WTC11 (cell line): ENCODE measurements at regions not wholly inside any gene's neighbourhood (a gene's known extent, or its start where the extent isn't known, plus 50 kb on each side); places are given as distances from the start of the nearest gene placed in this dataset.

Experiments used
- ATAC-seq: fragments of 200-7000 bp; cut with Tn5 transposase; 2 replicates; pipeline ENCODE4 v1.10.0; 2021; ENCODE audit warnings: mild to moderate bottlenecking, moderate library complexity
- CTCF ChIA-PET: fragments of 300-600 bp; sonication (Branson Sonifier 250); formaldehyde crosslinking; loops from one replicate; lab custom pipeline; 2021; ENCODE audit warnings: antibody characterized with exemption; lab: Charles Lee
- POLR2A ChIA-PET: fragments of 350-600 bp; sonication (Branson Sonifier 250); formaldehyde crosslinking; loops from one replicate; lab custom pipeline; 2021; ENCODE audit warnings: antibody characterized with exemption; lab: Charles Lee
- DNase-seq: peaks from one replicate; pipeline ENCODE4 v3.0.0; 2021; ENCODE audit warnings: low spot score
- H3K27ac Mint-ChIP-seq: 2 replicates; pipeline ENCODE4 v1.8.0; 2021; ENCODE audit warnings: mixed read lengths
- H3K27me3 Mint-ChIP-seq: 2 replicates; pipeline ENCODE4 v1.8.0; 2021; ENCODE audit warnings: low read depth, mild to moderate bottlenecking, moderate library complexity, mixed read lengths
- H3K36me3 Mint-ChIP-seq: 2 replicates; pipeline ENCODE4 v1.8.0; 2021; ENCODE audit warnings: mixed read lengths
- H3K4me1 Mint-ChIP-seq: 2 replicates; pipeline ENCODE4 v1.8.0; 2022; ENCODE audit warnings: mixed read lengths
- H3K4me3 Mint-ChIP-seq: 2 replicates; pipeline ENCODE4 v1.8.0; 2021; ENCODE audit warnings: mild to moderate bottlenecking, moderate library complexity, mixed read lengths
- H3K9me3 Mint-ChIP-seq: 2 replicates; pipeline ENCODE4 v1.8.0; 2021; ENCODE audit warnings: mixed read lengths
- CREB1 ChIP-seq: sonication (generic); formaldehyde crosslinking; IDR thresholded peaks from 2 replicates; pipeline ENCODE4 v1.8.0; 2023; ENCODE audit warnings: mild to moderate bottlenecking, missing genetic modification reagents
- ESRRA ChIP-seq: sonication (generic); formaldehyde crosslinking; IDR thresholded peaks from 2 replicates; pipeline ENCODE4 v1.8.1; 2022; ENCODE audit warnings: mild to moderate bottlenecking, missing genetic modification reagents, borderline replicate concordance
- FOXJ3 ChIP-seq: sonication (generic); formaldehyde crosslinking; IDR thresholded peaks from 2 replicates; pipeline ENCODE4 v1.9.0; 2021; ENCODE audit warnings: missing genetic modification reagents, mild to moderate bottlenecking, borderline replicate concordance
- GRHL2 ChIP-seq: fragments of 250-450 bp; sonication (Bioruptor Pico); IDR thresholded peaks from 2 replicates; pipeline ENCODE4 v1.8.0; 2022; ENCODE audit warnings: mild to moderate bottlenecking, moderate library complexity; ENCODE audit not compliant: insufficient replicate concordance, severe bottlenecking
- KAT7 ChIP-seq: sonication (generic); formaldehyde crosslinking; IDR thresholded peaks from 2 replicates; pipeline ENCODE4 v1.8.1; 2023; ENCODE audit warnings: missing genetic modification reagents, mild to moderate bottlenecking, borderline replicate concordance
- NFATC4 ChIP-seq: fragments of 250-450 bp; sonication (Bioruptor Pico); IDR thresholded peaks from 2 replicates; pipeline ENCODE4 v1.9.0; 2021; ENCODE audit warnings: mild to moderate bottlenecking
- SMAD4 ChIP-seq: sonication (generic); formaldehyde crosslinking; IDR thresholded peaks from 2 replicates; pipeline ENCODE4 v1.8.0; 2022; ENCODE audit warnings: mild to moderate bottlenecking, missing genetic modification reagents
- SOX15 ChIP-seq: fragments of 250-450 bp; sonication (Bioruptor Pico); IDR thresholded peaks from 2 replicates; pipeline ENCODE4 v1.9.0; 2021; ENCODE audit warnings: mild to moderate bottlenecking
- TEAD1 ChIP-seq: sonication (generic); formaldehyde crosslinking; IDR thresholded peaks from 2 replicates; pipeline ENCODE4 v1.8.0; 2022; ENCODE audit warnings: mild to moderate bottlenecking, missing genetic modification reagents
- TEAD4 ChIP-seq: sonication (generic); formaldehyde crosslinking; IDR thresholded peaks from 2 replicates; pipeline ENCODE4 v1.8.0; 2022; ENCODE audit warnings: mild to moderate bottlenecking, missing genetic modification reagents
- ZNF232 ChIP-seq: sonication (generic); formaldehyde crosslinking; IDR thresholded peaks from 2 replicates; pipeline ENCODE4 v1.8.0; 2022; ENCODE audit warnings: mild to moderate bottlenecking, missing genetic modification reagents
- ZNF423 ChIP-seq: fragments of 250-450 bp; sonication (Bioruptor Pico); IDR thresholded peaks from 2 replicates; pipeline ENCODE4 v2.1.2; 2022; ENCODE audit warnings: mild to moderate bottlenecking, moderate library complexity
- TF ChIP-seq, protein P1 (sequence below): sonication (generic); formaldehyde crosslinking; IDR thresholded peaks from 2 replicates; pipeline ENCODE4 v1.8.0; 2022; ENCODE audit warnings: mild to moderate bottlenecking, missing genetic modification reagents
- TF ChIP-seq, protein P2 (sequence below): sonication (generic); formaldehyde crosslinking; IDR thresholded peaks from 2 replicates; pipeline ENCODE4 v1.8.0; 2022; ENCODE audit warnings: mild to moderate bottlenecking, missing genetic modification reagents
- TF ChIP-seq, protein P3 (sequence below): sonication (generic); formaldehyde crosslinking; IDR thresholded peaks from 2 replicates; pipeline ENCODE4 v1.8.1; 2023; ENCODE audit warnings: mild to moderate bottlenecking, missing genetic modification reagents, moderate library complexity
- TF ChIP-seq, protein P4 (sequence below): sonication (generic); formaldehyde crosslinking; IDR thresholded peaks from 2 replicates; pipeline ENCODE4 v1.8.0; 2023; ENCODE audit warnings: mild to moderate bottlenecking, missing genetic modification reagents
- TF ChIP-seq, protein P5 (sequence below): sonication (generic); formaldehyde crosslinking; IDR thresholded peaks from 2 replicates; pipeline ENCODE4 v1.8.0; 2022; ENCODE audit warnings: mild to moderate bottlenecking, missing genetic modification reagents
- TF ChIP-seq, protein P6 (sequence below): fragments of 250-450 bp; sonication (Bioruptor Pico); conservative IDR thresholded peaks from 2 replicates; pipeline ENCODE4 v1.9.0; 2021; ENCODE audit warnings: mild to moderate bottlenecking

DNA sequence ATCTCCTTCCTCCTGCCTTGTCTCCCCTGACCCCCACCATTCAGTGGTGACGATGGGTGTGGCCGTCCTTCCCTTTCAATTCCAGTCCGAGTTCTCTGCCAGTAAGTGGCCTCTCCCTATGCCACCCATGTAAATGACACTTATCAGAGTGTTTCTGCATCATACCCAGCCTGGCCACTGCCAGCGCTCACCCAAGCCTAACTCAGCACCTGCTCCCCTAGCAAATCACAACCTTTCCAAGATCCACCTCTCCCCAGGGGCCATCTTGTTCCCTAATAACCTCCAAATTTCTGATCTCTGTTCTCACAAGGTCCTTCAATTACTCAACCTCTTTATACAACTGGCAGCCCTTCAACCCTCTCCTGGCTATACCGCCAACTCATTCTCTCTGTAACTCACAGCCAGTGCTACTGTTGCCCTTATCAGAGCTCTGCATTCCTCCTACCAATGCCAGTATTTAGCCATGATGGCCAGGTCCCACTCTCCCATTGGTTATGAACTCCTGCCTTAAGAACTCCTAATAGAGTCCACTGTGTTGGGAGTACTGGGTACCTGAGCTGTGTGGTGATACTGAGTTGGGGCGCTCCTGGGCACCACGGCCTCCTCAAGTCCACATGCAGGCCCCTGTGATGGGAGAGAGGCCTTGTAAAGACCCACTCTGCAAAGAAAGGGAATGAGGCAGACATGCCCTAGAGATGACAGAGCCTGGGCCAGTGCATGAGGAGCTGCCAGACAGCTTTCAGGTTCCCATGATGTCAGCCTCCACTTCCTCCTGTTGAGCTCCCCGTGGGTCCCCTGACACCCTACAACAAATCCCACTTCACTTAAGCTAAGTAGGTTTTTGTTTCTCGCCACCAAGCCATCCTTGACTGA lies 187.4 kb upstream of the RREB1 start:
- no peak overlapping the region for H3K27ac Mint-ChIP-seq
- H3K9me3 Mint-ChIP-seq: peaks cover 4% of the 10 kb centered on the region; the same call in 1 of the 2 replicates
- POLR2A ChIA-PET: no interaction called here
- ATAC-seq (no peak), DNase-seq (no peak)
- TF ChIP-seq KAT7 (CRISPR knock-in tag) (no peak), SMAD4 (CRISPR knock-in tag) (no peak), TEAD1 (CRISPR knock-in tag) (no peak)
- TF ChIP-seq, protein P1, sequence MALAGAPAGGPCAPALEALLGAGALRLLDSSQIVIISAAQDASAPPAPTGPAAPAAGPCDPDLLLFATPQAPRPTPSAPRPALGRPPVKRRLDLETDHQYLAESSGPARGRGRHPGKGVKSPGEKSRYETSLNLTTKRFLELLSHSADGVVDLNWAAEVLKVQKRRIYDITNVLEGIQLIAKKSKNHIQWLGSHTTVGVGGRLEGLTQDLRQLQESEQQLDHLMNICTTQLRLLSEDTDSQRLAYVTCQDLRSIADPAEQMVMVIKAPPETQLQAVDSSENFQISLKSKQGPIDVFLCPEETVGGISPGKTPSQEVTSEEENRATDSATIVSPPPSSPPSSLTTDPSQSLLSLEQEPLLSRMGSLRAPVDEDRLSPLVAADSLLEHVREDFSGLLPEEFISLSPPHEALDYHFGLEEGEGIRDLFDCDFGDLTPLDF (CRISPR knock-in tag): no peak
- TF ChIP-seq, protein P2, sequence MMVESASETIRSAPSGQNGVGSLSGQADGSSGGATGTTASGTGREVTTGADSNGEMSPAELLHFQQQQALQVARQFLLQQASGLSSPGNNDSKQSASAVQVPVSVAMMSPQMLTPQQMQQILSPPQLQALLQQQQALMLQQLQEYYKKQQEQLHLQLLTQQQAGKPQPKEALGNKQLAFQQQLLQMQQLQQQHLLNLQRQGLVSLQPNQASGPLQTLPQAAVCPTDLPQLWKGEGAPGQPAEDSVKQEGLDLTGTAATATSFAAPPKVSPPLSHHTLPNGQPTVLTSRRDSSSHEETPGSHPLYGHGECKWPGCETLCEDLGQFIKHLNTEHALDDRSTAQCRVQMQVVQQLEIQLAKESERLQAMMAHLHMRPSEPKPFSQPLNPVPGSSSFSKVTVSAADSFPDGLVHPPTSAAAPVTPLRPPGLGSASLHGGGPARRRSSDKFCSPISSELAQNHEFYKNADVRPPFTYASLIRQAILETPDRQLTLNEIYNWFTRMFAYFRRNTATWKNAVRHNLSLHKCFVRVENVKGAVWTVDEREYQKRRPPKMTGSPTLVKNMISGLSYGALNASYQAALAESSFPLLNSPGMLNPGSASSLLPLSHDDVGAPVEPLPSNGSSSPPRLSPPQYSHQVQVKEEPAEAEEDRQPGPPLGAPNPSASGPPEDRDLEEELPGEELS (CRISPR knock-in tag): no peak
- no peaks in the 10 kb centered on the region for H3K36me3 Mint-ChIP-seq
- no peaks in the 10 kb centered on the region for H3K27me3 Mint-ChIP-seq
- H3K4me1 Mint-ChIP-seq: no peaks in the 10 kb centered on the region
- CTCF ChIA-PET: no interaction called here
- H3K4me3 Mint-ChIP-seq: no peak overlapping the region

DNA sequence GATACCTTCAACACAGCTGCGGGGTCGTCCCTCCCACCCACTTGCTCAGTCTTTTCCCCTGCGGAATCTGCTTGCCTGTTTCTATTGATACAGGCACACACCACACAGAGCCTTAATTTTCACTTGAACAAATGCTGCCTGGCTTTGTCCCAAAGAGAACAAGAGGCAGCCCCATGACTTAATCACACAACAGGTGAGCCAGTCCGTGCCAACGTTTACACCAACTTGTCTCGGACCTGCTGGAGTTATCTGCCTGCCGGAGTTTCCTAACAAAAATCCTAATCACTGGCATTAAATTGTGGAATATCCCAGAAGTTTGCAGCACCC lies 186.8 kb upstream of the RREB1 start:
- TF ChIP-seq ESRRA (no peak), NFATC4 (no peak), ZNF423 (CRISPR knock-in tag) (no peak), GRHL2 (CRISPR knock-in tag) (no peak), SOX15 (CRISPR knock-in tag) (no peak), CREB1 (CRISPR knock-in tag) (no peak), ZNF232 (no peak), FOXJ3 (CRISPR knock-in tag) (no peak), TEAD4 (CRISPR knock-in tag) (no peak)
- TF ChIP-seq, protein P3, sequence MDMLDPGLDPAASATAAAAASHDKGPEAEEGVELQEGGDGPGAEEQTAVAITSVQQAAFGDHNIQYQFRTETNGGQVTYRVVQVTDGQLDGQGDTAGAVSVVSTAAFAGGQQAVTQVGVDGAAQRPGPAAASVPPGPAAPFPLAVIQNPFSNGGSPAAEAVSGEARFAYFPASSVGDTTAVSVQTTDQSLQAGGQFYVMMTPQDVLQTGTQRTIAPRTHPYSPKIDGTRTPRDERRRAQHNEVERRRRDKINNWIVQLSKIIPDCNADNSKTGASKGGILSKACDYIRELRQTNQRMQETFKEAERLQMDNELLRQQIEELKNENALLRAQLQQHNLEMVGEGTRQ (CRISPR knock-in tag): no peak
- TF ChIP-seq, protein P4, sequence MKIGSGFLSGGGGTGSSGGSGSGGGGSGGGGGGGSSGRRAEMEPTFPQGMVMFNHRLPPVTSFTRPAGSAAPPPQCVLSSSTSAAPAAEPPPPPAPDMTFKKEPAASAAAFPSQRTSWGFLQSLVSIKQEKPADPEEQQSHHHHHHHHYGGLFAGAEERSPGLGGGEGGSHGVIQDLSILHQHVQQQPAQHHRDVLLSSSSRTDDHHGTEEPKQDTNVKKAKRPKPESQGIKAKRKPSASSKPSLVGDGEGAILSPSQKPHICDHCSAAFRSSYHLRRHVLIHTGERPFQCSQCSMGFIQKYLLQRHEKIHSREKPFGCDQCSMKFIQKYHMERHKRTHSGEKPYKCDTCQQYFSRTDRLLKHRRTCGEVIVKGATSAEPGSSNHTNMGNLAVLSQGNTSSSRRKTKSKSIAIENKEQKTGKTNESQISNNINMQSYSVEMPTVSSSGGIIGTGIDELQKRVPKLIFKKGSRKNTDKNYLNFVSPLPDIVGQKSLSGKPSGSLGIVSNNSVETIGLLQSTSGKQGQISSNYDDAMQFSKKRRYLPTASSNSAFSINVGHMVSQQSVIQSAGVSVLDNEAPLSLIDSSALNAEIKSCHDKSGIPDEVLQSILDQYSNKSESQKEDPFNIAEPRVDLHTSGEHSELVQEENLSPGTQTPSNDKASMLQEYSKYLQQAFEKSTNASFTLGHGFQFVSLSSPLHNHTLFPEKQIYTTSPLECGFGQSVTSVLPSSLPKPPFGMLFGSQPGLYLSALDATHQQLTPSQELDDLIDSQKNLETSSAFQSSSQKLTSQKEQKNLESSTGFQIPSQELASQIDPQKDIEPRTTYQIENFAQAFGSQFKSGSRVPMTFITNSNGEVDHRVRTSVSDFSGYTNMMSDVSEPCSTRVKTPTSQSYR (CRISPR knock-in tag): no peak
- TF ChIP-seq, protein P5, sequence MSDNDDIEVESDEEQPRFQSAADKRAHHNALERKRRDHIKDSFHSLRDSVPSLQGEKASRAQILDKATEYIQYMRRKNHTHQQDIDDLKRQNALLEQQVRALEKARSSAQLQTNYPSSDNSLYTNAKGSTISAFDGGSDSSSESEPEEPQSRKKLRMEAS: no peak
- TF ChIP-seq, protein P6, sequence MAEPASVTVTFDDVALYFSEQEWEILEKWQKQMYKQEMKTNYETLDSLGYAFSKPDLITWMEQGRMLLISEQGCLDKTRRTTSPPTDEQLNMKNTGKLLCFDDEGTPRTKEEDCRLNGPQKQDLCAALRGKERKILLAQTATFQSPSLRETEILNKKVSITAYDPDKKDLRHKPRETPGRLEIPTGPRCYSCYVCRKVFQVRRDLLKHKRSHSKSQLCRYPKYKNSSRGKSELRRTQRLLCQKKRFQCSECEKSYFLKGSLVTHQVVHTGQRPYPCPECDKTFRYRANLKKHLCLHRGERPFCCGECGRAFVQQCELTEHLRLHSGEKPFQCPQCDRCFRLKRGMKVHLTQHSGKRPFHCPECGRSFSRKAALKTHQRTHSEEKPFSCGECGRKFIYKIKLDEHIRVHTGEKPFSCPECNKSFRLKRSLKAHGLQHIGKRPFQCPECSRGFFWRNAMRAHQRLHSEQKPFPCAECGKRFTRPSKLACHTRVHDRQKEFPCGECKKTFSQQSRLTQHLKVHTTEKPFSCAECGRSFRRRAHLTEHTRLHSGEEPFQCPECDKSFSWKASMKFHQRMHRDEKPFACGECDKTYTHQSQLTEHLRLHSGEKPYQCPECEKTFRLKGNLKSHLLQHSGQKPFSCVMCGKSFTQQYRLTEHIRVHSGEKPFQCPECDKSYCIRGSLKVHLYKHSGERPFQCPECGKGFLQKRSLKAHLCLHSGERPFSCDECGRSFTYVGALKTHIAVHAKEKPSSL (CRISPR knock-in tag): no peak
- Mint-ChIP-seq H3K4me1 (no peaks in the 10 kb centered on the region), H3K9me3 (peaks cover 4% of the 10 kb centered on the region; the same call in 1 of the 2 replicates), H3K27me3 (no peaks in the 10 kb centered on the region), H3K27ac (no peak overlapping the region), H3K36me3 (no peaks in the 10 kb centered on the region), H3K4me3 (no peak overlapping the region)
- no peak for DNase-seq
- POLR2A ChIA-PET: no interaction called here
- no peak for ATAC-seq
- CTCF ChIA-PET: no interaction called here
